Thyroid gland (tissue), 4 donors: ENCODE measurements at regions not wholly inside any gene's neighbourhood (a gene's known extent, or its start where the extent isn't known, plus 50 kb on each side); places are given as distances from the start of the nearest gene placed in this dataset.

Experiments used
- DNase-seq, 2 donors: peaks; one replicate each; pipeline ENCODE4 v3.0.0-alpha.2; 2019
- H3K27ac ChIP-seq, 3 donors: fragments of 200-600 bp; sonication (generic); 1 replicate in 2 of 3; 2 replicates in 1 of 3; pipeline ENCODE4 v1.5.1; 2016 to 2019; ENCODE audit warnings: mild to moderate bottlenecking in 1 of 3, moderate library complexity in 1 of 3
- H3K27me3 ChIP-seq: fragments of 200-600 bp; sonication (generic); one replicate; pipeline ENCODE4 v1.5.1; 2019
- H3K36me3 ChIP-seq, 2 donors: fragments of 200-600 bp; sonication (generic); one replicate each; pipeline ENCODE4 v1.5.1; 2016 to 2019
- H3K4me1 ChIP-seq, 2 donors: fragments of 200-600 bp; sonication (generic); one replicate each; pipeline ENCODE4 v1.5.1; 2017 to 2019
- H3K4me3 ChIP-seq, 3 donors: fragments of 200-600 bp; sonication (generic); replicated peaks in 1 of 3; 1 replicate in 2 of 3; 2 replicates in 1 of 3; pipeline ENCODE4 v1.5.1; 2016; ENCODE audit warnings: mild to moderate bottlenecking in 1 of 3
- H3K9me3 ChIP-seq: fragments of 200-600 bp; sonication (generic); one replicate; pipeline ENCODE4 v1.5.1; 2017
- CTCF ChIP-seq, 6 experiments: fragments of 200-600 bp in 3 of 6; fragments of 450-650 bp in 3 of 6; sonication (generic) in 3 of 6; IDR thresholded peaks; one replicate each; pipeline ENCODE4 v1.5.1; 2016 to 2019; ENCODE audit warnings: antibody characterized with exemption in 6 of 6, mild to moderate bottlenecking in 2 of 6, inconsistent platforms in 1 of 6, moderate library complexity in 1 of 6
- POLR2A ChIP-seq, 2 donors: fragments of 450-650 bp; IDR thresholded peaks; one replicate each; pipeline ENCODE4 v1.6.1; 2017; ENCODE audit warnings: antibody characterized with exemption in 2 of 2, mild to moderate bottlenecking in 2 of 2, moderate library complexity in 1 of 2
- WGBS, 2 donors: methylation state at CpG; one replicate each; pipeline ENCODE4 v1.1.5; 2017; 5-methylcytosine and 5-hydroxymethylcytosine counted together
- intact Hi-C: fragments of 100-400 bp; cut with DNase I; formaldehyde crosslinking; loops from one replicate; pipeline ENCODE4 v1.15.1; 2023

- no peak overlapping the region for H3K27ac ChIP-seq
- no peaks in the 10 kb centered on the region for H3K4me1 ChIP-seq
- H3K36me3 ChIP-seq: no peaks in the 10 kb centered on the region
- TF ChIP-seq POLR2A (IDR thresholded peaks at IDR 0.05) (no peak), CTCF (IDR thresholded peaks at IDR 0.05) (no peak)
- H3K9me3 ChIP-seq: no peaks in the 10 kb centered on the region
- no peak for DNase-seq
- 82 to 86% methylated on average over 7 to 8 of the region's 8 CpGs for WGBS, 2 donors
- H3K4me3 ChIP-seq: no peak overlapping the region
- no peaks in the 10 kb centered on the region for H3K27me3 ChIP-seq
- intact Hi-C loops: no loop called here
Measured at GRCh38 chr4:111483375-111484169, 661.7 kb upstream of the FAM241A start.

GRCh38 chr4:111492496-111492895 is 652.8 kb upstream of the FAM241A start:
- TF ChIP-seq POLR2A (IDR thresholded peaks at IDR 0.05) (no peak), CTCF (IDR thresholded peaks at IDR 0.05) (no peak)
- no peak for DNase-seq
- WGBS, 2 donors: 55% methylated on average over 1 of the region's 1 CpG

GRCh38 chr4:111494471-111494870 is 650.8 kb upstream of the FAM241A start:
- no peak for TF ChIP-seq CTCF (IDR thresholded peaks at IDR 0.05)
- TF ChIP-seq POLR2A (IDR thresholded peaks at IDR 0.05): no peak
- no peaks in the 10 kb centered on the region for H3K27me3 ChIP-seq
- intact Hi-C loops: no loop called here
- H3K4me1 ChIP-seq: no peaks in the 10 kb centered on the region
- WGBS, 2 donors: 75 to 80% methylated on average over 2 of the region's 2 CpGs
- H3K4me3 ChIP-seq: no peak overlapping the region
- no peak for DNase-seq
- no peaks in the 10 kb centered on the region for H3K9me3 ChIP-seq
- H3K36me3 ChIP-seq: no peaks in the 10 kb centered on the region
- H3K27ac ChIP-seq: no peak overlapping the region

More at GRCh38 chr4:111492496-111492895, 652.8 kb upstream of the FAM241A start:
- no peaks in the 10 kb centered on the region for H3K4me1 ChIP-seq
- no peak overlapping the region for H3K4me3 ChIP-seq
- intact Hi-C loops: no loop called here
- no peaks in the 10 kb centered on the region for H3K9me3 ChIP-seq
- H3K27ac ChIP-seq: no peak overlapping the region
- H3K27me3 ChIP-seq: no peaks in the 10 kb centered on the region
- no peaks in the 10 kb centered on the region for H3K36me3 ChIP-seq

GRCh38 chr4:111494971-111495370 is 650.3 kb upstream of the FAM241A start:
- no peak overlapping the region for H3K27ac ChIP-seq
- intact Hi-C loops: no loop called here
- H3K27me3 ChIP-seq: no peaks in the 10 kb centered on the region
- H3K4me1 ChIP-seq: no peaks in the 10 kb centered on the region
- DNase-seq: no peak
- no peaks in the 10 kb centered on the region for H3K9me3 ChIP-seq
- 37 to 47% methylated on average over 1 of the region's 1 CpG for WGBS, 2 donors
- H3K36me3 ChIP-seq: no peaks in the 10 kb centered on the region
- TF ChIP-seq POLR2A (IDR thresholded peaks at IDR 0.05): no peak
- TF ChIP-seq CTCF (IDR thresholded peaks at IDR 0.05): no peak
- no peak overlapping the region for H3K4me3 ChIP-seq

GRCh38 chr4:111499291-111499690 is 646.0 kb upstream of the FAM241A start:
- Histone ChIP-seq H3K27ac (no peak overlapping the region), H3K36me3 (no peaks in the 10 kb centered on the region), H3K27me3 (no peaks in the 10 kb centered on the region), H3K9me3 (no peaks in the 10 kb centered on the region), H3K4me3 (no peak overlapping the region), H3K4me1 (no peaks in the 10 kb centered on the region)
- DNase-seq: no peak
- TF ChIP-seq CTCF (IDR thresholded peaks at IDR 0.05): no peak
- TF ChIP-seq POLR2A (IDR thresholded peaks at IDR 0.05): no peak
- intact Hi-C loops: no loop called here
- 56 to 67% methylated on average over 3 of the region's 3 CpGs for WGBS, 2 donors
